IPS DF 19.7 (cell line): ENCODE measurements at regions not wholly inside any gene's neighbourhood (a gene's known extent, or its start where the extent isn't known, plus 50 kb on each side); places are given as distances from the start of the nearest gene placed in this dataset.

Experiments used
- DNase-seq: peaks from one replicate; pipeline ENCODE4 v3.0.0-alpha.2; 2013; ENCODE audit warnings: low read depth, low spot score

- DNase-seq, result no peak
Measured at GRCh38 chr1:235027076-235027861, 101.4 kb downstream of the TOMM20 start.

DNA sequence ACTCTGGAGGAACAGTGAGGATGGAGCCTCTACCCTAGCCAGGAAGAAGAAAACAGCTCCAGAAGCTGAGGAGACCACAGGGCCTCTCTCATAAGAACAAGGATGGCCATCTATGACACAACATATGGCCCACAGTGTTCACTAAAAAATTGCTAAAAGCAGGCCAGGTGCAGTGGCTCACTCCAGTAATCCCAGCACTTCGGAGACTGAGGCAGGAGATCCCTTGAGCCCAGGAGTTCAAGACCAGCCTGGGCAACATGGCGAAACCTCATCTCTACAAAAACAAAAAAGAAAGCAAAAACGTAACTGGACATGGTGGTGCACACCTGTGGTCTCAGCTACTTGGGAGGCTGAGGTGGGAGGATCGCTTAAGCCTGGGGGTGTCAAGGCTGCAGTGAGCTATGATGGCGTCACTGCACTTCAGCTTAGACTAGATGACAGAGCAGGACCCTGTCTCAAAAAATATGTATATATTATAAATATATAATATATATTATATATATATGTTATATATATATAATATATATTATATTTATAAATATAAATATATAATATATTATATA, 103.1 kb downstream of the TOMM20 start:
- no peak for DNase-seq

GRCh38 chr1:235024711-235025421, 103.8 kb downstream of the TOMM20 start:
- DNase-seq, result no peak

DNA sequence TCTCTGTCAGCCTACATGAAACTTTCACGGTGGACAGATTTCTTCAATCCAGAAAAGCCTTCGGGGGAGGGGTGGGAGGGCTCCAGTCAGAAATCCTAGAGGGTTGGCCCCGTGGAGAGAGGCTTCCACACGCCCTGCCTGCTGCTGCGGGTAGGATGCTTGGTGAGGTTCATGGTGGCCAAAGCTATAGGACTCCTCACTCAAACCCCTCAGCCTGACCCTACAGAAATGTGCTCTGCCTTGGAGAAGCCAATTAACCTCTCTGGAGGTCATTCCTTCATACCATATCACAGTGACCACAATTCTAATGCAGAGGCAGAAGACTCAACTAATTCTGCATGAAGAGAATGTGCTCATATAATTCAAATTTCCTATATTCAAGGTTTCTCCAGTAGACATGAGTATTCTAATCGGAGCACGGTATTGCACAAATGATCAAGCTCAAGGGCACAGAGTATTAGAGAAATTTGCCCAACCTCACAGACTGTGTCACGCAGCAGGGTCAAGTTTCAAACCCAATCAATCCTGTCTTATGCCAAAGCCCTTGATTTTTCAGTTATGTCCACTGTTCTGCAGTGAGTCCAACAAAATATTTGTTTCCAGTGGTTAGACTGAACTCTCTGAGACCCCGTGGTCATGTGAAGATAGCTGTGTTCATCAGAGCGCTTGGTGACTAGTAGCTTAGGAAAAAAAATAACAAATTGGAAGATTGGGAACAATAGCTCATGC, 104.8 kb downstream of the TOMM20 start:
- DNase-seq, result no peak

GRCh38 chr1:235022981-235023710, 105.5 kb downstream of the TOMM20 start:
- DNase-seq, result no peak

- no peak for DNase-seq
Measured at GRCh38 chr1:235022341-235022980, 106.2 kb downstream of the TOMM20 start.

DNA sequence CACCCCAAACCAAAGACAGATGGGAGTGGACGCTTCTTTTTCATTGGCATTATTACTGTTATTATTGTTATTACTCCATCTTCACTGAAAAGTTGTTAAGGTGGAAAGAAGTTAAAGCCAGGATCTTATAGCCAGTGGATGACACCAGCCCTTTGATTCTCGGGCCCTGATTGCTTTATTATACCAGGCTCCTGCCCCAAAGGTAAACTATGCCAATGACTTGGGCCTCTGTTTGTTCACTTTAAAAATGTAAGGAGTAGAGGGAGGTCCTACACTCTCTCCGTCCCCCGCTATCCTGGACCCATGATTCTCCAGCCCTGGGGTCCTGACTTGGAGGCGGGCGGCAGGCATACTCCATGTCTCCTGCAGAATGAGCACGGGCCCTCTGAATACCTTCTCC, 106.8 kb downstream of the TOMM20 start:
- DNase-seq, result no peak

GRCh38 chr1:235021321-235021720, 107.3 kb downstream of the TOMM20 start:
- DNase-seq, result no peak

DNA sequence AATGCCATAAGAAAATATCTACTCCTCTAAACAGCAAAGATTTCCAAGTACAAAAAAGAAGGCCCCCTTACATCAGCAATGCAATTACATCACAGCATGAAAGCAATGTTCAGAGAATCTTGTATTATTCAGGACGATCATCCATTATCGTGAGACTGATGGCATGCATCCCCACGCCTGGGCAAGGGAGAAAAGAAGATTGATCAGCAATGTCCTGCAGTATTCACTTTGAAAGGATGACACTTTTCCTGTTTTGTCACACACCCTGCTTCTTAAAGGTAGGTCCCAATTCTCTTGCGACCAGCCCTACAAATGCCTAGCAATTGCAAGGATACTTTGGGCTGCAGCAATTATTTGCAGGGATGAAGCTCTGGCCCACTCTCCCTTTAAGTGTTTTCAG, 108.7 kb downstream of the TOMM20 start:
- no peak for DNase-seq

- no peak for DNase-seq
Measured at GRCh38 chr1:235019471-235019870, 109.2 kb downstream of the TOMM20 start.

DNA sequence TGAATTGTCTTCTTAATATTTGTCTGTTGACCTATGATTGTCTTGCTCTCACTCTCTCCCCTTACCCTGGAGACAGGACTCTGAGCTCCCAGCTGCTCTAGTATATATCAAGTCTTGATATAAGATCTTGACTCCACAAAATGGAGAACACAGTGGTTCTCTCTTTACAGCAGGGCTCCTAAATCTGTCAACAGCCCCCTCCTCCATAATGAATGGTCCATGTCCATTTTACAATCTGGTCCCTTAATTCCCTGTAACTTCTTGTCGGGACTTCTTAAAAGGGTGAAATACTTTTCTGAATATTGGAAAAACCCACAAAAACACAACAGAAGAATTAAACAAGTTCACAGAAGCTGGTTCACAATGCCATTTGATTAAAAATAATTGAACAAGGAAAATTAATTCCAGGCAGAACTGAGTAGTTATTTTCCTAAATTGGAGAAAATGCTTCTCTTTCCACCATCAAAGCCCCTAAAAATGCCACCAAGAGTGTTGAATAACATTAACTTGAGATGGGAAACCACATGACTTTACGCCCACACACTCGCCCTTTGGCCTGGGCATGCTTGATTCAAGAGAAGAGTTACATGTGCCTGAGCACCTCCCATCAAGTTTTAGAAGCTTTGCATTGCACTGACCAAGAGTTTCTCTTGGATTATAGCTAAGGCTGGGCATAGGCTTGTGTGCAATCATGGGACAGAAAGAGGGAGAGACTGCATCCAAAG, 109.8 kb downstream of the TOMM20 start:
- DNase-seq, result no peak

GRCh38 chr1:235018161-235018560, 110.5 kb downstream of the TOMM20 start:
- DNase-seq, result no peak

DNA sequence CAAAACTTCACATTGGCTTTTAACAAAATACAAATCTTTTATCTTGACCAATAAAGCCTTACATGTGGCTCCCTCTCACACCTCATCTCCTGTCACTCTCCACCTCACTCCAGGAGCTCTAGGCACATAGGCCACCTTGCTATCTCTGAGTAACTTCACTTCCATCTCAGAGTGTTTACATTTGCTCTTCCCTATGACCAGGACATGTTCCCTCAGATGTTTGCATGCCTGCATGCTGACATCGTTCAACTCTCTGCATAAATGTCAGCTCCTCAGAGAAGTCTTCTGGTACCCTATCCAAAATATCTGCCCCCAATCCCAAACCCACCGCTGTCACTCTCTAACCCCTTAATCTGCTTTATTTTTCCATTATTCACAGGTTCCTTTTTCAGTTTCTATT, 110.9 kb downstream of the TOMM20 start:
- DNase-seq, result no peak

- no peak for DNase-seq
Measured at GRCh38 chr1:235017191-235017590, 111.4 kb downstream of the TOMM20 start.

GRCh38 chr1:235015291-235015985, 113.2 kb downstream of the TOMM20 start:
- no peak for DNase-seq

- no peak for DNase-seq
Measured at GRCh38 chr1:235014756-235015155, 113.9 kb downstream of the TOMM20 start.

- no peak for DNase-seq
Measured at GRCh38 chr1:235013512-235013911, 115.1 kb downstream of the TOMM20 start.

DNA sequence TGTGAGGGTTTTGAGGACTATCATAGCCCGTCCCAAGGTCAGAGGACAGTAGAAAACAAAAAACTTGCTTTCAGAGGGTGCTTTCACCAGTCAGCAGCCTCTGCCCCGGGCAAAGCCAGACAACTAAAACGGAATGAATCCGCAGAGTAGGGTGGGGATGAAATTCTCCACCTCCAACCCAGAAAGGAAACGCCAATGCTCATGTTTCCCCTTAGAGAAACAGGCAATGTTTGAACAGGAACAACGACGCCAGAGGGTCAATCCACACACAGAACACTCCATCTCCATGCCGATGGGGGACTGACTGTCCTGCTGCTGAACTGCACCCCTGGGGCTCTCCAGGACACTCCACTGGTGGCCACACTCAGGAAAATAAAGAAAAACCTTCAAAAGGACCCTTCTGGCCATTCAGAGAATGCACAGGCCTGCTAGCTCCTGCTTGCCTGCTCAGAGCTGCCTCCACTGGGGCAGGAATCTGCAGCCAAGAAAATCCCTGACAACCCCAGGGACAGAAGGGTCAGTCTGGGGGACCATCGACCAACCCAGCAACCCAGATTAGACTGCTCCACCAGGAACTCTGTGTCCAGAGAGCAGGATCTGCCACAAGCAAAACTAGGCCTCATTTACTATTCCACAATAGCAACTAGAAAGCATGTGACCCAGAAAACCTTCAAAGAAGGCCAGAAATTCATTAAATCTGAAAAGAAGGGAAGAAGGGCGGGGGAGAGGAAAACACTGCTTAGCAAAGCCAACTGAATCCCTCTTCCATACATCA, 116.0 kb downstream of the TOMM20 start:
- DNase-seq, result no peak
